D341Med (cell line): ENCODE measurements at regions not wholly inside any gene's neighbourhood (a gene's known extent, or its start where the extent isn't known, plus 50 kb on each side); places are given as distances from the start of the nearest gene placed in this dataset.

Source experiments
- DNase-seq: peaks from one replicate; pipeline ENCODE4 v3.0.0; 2012; ENCODE audit warnings: low spot score

GRCh38 chr20:50344232-50345071, 153.8 kb downstream of the CEBPB start:
- no peak for DNase-seq

- no peak for DNase-seq
These were observed 155.2 kb downstream of the CEBPB start for GRCh38 chr20:50345712-50346373.

- DNase-seq: no peak
These were observed 156.0 kb downstream of the CEBPB start for GRCh38 chr20:50346374-50347283.

- no peak for DNase-seq
These were observed 156.8 kb downstream of the CEBPB start for GRCh38 chr20:50347284-50348063.

GRCh38 chr20:50348096-50348495, 157.5 kb downstream of the CEBPB start:
- DNase-seq: no peak

GRCh38 chr20:50350510-50351249, 159.5 kb upstream of the PTPN1 start:
- no peak for DNase-seq

GRCh38 chr20:50351541-50351940, 158.6 kb upstream of the PTPN1 start:
- no peak for DNase-seq

- no peak for DNase-seq
These were observed 156.8 kb upstream of the PTPN1 start for GRCh38 chr20:50353289-50353961.

GRCh38 chr20:50354721-50355589, 155.2 kb upstream of the PTPN1 start:
- no peak for DNase-seq

- no peak for DNase-seq
These were observed 154.3 kb upstream of the PTPN1 start for GRCh38 chr20:50355590-50356524.

- DNase-seq: peak; percentile 54
These were observed 153.7 kb upstream of the PTPN1 start for GRCh38 chr20:50356525-50356885.

GRCh38 chr20:50356962-50357782, 153.0 kb upstream of the PTPN1 start:
- no peak for DNase-seq

- no peak for DNase-seq
These were observed 152.4 kb upstream of the PTPN1 start for GRCh38 chr20:50357783-50358161.

- DNase-seq: no peak
These were observed 152.0 kb upstream of the PTPN1 start for GRCh38 chr20:50358166-50358565.

GRCh38 chr20:50358971-50359370, 151.2 kb upstream of the PTPN1 start:
- DNase-seq: no peak

- no peak for DNase-seq
These were observed 150.5 kb upstream of the PTPN1 start for GRCh38 chr20:50359607-50360217.

- DNase-seq: no peak
These were observed 149.9 kb upstream of the PTPN1 start for GRCh38 chr20:50360218-50360672.
